Prostate gland (tissue), 2 donors: ENCODE measurements at regions not wholly inside any gene's neighbourhood (a gene's known extent, or its start where the extent isn't known, plus 50 kb on each side); places are given as distances from the start of the nearest gene placed in this dataset.
A peak's percentile ranks its signal among the peaks of the same experiment; 100 is the strongest.

ENCODE experiments used
- DNase-seq: peaks from one replicate; pipeline ENCODE4 v3.0.0-alpha.2; 2019; ENCODE audit warnings: low spot score
- H3K27ac ChIP-seq, 2 donors: fragments of 200-600 bp; sonication (generic); 2 replicates each; pipeline ENCODE4 v1.5.1; 2017 to 2019
- H3K27me3 ChIP-seq: fragments of 200-600 bp; sonication (generic); replicated peaks from 2 replicates; pipeline ENCODE4 v1.5.1; 2019; ENCODE audit not compliant: insufficient read depth
- H3K36me3 ChIP-seq, 2 donors: fragments of 200-600 bp; sonication (generic); 1 replicate in 1 of 2; 2 replicates in 1 of 2; pipeline versions ENCODE4 v1.5.1 to v1.8.1; 2017 to 2019
- H3K4me1 ChIP-seq: fragments of 200-600 bp; sonication (generic); replicated peaks from 2 replicates; pipeline ENCODE4 v1.5.1; 2019
- H3K4me3 ChIP-seq, 2 donors: fragments of 200-600 bp; sonication (generic); 2 replicates each; pipeline ENCODE4 v1.5.1; 2017 to 2019
- H3K9me3 ChIP-seq: fragments of 200-600 bp; sonication (generic); 2 replicates; pipeline ENCODE4 v1.5.1; 2017
- POLR2A ChIP-seq: fragments of 450-650 bp; IDR thresholded peaks from one replicate; pipeline ENCODE4 v1.6.1; 2016; ENCODE audit warnings: antibody characterized with exemption, mild to moderate bottlenecking
- POLR2AphosphoS5 ChIP-seq: sonication (generic); formaldehyde crosslinking; IDR thresholded peaks from one replicate; pipeline ENCODE4 v1.6.1; 2017; ENCODE audit warnings: antibody characterized with exemption
- WGBS: methylation state at CpG from one replicate; pipeline ENCODE4 v1.1.5; 2018; 5-methylcytosine and 5-hydroxymethylcytosine counted together
- intact Hi-C: fragments of 100-400 bp; cut with DNase I; formaldehyde crosslinking; loops from one replicate; pipeline ENCODE4 v1.14.2; 2022
- TF ChIP-seq, protein P1 (sequence below), 4 experiments: fragments of 200-600 bp in 2 of 4; fragments of 450-650 bp in 2 of 4; sonication (generic) in 2 of 4; IDR thresholded peaks; 1 replicate in 3 of 4; 2 replicates in 1 of 4; pipeline ENCODE4 v1.5.1; 2016 to 2019; ENCODE audit warnings: antibody characterized with exemption in 4 of 4, mild to moderate bottlenecking in 2 of 4, moderate library complexity in 2 of 4

DNA sequence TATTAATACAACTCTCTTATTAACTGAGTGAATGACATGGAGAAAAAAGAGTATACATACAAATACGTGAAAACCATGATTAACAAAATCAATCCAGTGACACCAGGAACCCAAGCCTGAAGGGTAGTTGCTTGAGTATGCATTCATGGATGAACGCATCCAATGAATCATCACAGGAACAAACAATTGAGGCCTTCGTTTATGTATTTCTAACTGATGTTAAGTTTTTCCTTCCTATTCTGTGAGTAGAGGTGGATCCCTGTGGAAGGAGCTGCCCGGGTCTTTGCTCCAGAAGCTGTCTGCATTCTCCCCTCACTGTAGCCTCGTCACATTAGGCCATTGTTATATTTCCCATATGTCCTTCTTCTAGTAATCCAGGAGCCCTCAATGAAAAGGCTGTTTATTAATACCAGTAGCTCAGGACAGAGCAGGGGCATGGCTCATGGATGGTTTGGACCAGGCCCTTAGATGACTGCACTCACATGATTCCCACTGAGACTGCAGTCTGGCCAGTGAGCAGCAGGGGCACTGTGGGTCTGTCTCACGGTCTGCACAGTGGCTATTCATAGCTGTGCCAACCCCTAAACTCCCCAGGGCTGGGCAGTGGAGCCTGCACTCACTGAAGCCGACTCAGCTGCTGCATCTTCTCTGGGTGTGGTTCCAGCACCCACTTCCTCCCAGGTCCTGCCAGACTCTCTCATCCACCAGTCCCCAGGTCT is 128.1 kb upstream of the TOP3B start:
- no peaks in the 10 kb centered on the region for H3K4me1 ChIP-seq
- 63% methylated on average over 7 of the region's 7 CpGs for WGBS
- H3K27ac ChIP-seq: no peak overlapping the region
- DNase-seq: no peak
- no peaks in the 10 kb centered on the region for H3K36me3 ChIP-seq
- H3K9me3 ChIP-seq: no peaks in the 10 kb centered on the region
- no peak overlapping the region for H3K4me3 ChIP-seq
- no peak for TF ChIP-seq POLR2A
- TF ChIP-seq, protein P1, sequence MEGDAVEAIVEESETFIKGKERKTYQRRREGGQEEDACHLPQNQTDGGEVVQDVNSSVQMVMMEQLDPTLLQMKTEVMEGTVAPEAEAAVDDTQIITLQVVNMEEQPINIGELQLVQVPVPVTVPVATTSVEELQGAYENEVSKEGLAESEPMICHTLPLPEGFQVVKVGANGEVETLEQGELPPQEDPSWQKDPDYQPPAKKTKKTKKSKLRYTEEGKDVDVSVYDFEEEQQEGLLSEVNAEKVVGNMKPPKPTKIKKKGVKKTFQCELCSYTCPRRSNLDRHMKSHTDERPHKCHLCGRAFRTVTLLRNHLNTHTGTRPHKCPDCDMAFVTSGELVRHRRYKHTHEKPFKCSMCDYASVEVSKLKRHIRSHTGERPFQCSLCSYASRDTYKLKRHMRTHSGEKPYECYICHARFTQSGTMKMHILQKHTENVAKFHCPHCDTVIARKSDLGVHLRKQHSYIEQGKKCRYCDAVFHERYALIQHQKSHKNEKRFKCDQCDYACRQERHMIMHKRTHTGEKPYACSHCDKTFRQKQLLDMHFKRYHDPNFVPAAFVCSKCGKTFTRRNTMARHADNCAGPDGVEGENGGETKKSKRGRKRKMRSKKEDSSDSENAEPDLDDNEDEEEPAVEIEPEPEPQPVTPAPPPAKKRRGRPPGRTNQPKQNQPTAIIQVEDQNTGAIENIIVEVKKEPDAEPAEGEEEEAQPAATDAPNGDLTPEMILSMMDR (IDR thresholded peaks at IDR 0.05): peak in 1 of 4 experiments; percentile 29
- H3K27me3 ChIP-seq: no peaks in the 10 kb centered on the region
- intact Hi-C loops: no loop called here

DNA sequence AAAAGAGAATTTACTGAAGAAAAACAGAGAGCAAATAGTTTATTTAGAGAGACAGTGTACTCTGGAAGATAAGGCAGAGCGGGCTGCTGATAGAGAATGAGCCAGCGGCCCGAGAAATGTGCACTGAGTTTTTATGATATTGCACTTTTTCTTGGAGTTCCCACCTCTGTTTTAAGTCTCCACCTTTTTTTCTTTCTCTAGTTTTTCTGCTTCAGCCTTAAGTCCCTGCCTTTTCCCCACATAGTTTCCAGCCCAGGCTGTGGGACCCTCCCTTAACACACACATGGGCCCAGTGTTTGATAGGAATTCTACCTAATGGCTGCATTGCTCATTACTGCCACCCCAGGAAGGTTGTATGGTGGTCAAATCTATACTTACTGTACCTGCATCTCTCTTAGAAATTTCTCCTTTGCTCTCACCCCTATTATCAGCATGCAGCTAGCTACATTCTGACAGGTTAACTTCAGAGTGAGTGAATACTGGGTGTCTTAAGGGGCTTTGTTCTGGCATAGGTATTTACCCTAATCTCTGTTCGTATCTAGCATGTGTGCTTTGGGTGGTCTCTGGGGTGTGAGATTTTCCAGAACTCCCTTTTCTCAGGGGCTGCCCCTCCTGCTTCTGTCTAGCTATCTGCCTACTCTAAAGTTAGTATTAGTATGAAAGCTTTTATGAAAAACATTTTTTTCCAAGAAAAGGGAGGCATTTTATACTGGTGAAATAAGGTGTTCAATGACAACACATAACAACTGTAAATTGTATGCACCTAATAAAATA is 127.3 kb upstream of the TOP3B start:
- Histone ChIP-seq H3K27me3 (no peaks in the 10 kb centered on the region), H3K4me3 (no peak overlapping the region), H3K9me3 (no peaks in the 10 kb centered on the region), H3K4me1 (no peaks in the 10 kb centered on the region), H3K27ac (no peak overlapping the region), H3K36me3 (no peaks in the 10 kb centered on the region)
- no peak for DNase-seq
- no peak for TF ChIP-seq POLR2A
- TF ChIP-seq POLR2AphosphoS5: no peak
- TF ChIP-seq, protein P1 (IDR thresholded peaks at IDR 0.05): no peak
- intact Hi-C loops: no loop called here
- 91% methylated on average over 4 of the region's 4 CpGs for WGBS

DNA sequence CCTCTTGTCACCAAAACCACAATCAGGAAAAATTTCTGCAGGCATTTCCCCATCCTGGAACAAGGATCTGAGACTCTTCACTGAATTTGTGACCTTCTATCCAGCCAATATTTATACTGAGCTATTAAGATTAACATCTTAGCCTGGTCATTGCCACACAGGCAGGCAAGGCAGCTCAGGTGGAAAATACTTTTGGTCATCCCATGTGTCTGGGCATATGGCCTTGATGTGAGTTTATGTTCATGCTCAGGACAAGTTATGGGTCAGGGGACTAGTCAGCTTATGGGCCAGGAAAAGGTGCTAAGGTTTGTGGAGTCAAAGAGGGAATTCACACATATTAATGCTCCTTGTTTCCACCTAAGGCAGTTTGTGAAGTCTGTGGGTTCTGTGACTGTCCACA is 124.3 kb upstream of the TOP3B start:
- Histone ChIP-seq H3K27ac (no peak overlapping the region), H3K9me3 (no peaks in the 10 kb centered on the region), H3K4me1 (no peaks in the 10 kb centered on the region), H3K4me3 (no peak overlapping the region), H3K27me3 (no peaks in the 10 kb centered on the region), H3K36me3 (no peaks in the 10 kb centered on the region)
- intact Hi-C loops: no loop called here
- TF ChIP-seq POLR2A: no peak
- TF ChIP-seq, protein P1 (IDR thresholded peaks at IDR 0.05): no peak
- TF ChIP-seq POLR2AphosphoS5: no peak
- DNase-seq: no peak

DNA sequence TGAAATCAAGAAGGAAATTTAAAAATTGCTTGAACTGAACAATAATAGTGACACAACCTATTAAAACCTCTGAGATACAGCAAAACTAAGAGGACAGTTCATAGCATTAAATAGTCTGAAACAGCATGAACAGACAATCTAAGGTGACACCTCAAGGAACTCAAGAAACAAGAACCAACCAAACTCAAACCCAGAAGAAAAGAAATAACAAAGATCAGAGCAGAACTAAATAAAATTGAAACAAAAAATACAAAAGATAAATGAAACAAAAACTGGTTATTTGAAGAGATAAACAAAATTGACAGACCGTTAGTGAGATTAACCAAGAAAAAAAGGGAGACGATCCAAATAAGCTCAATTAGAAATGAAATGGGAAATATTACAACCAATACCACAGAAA is 122.8 kb upstream of the TOP3B start:
- Histone ChIP-seq H3K27ac (no peak overlapping the region), H3K4me1 (no peaks in the 10 kb centered on the region), H3K9me3 (no peaks in the 10 kb centered on the region), H3K27me3 (no peaks in the 10 kb centered on the region), H3K4me3 (no peak overlapping the region), H3K36me3 (no peaks in the 10 kb centered on the region)
- intact Hi-C loops: no loop called here
- no peak for TF ChIP-seq POLR2A
- TF ChIP-seq, protein P1 (IDR thresholded peaks at IDR 0.05): no peak
- no peak for TF ChIP-seq POLR2AphosphoS5
- 89% methylated on average over 2 of the region's 2 CpGs for WGBS
- no peak for DNase-seq
